MCF 10A (cell line): ENCODE measurements at regions not wholly inside any gene's neighbourhood (a gene's known extent, or its start where the extent isn't known, plus 50 kb on each side); places are given as distances from the start of the nearest gene placed in this dataset.

ENCODE experiments used
- BruUV-seq: library from RNA; stranded (reverse); fragments of 400-500 nt; replicated peaks from 2 replicates; lab custom pipeline; 2021; lab: Mats Ljungman, UMichigan
- CTCF ChIA-PET: fragments of 300-600 bp; sonication (Branson Sonifier 250); formaldehyde crosslinking; extraction: SDS; loops from one replicate; lab custom pipeline; 2021; ENCODE audit warnings: antibody characterized with exemption, inconsistent platforms; lab: Yijun Ruan, JAX
- POLR2A ChIA-PET: fragments of 300-600, 350-650 bp; sonication (Branson Sonifier 250); formaldehyde crosslinking; extraction: SDS; loops from one replicate; lab custom pipeline; 2020; ENCODE audit warnings: antibody characterized with exemption, inconsistent platforms; lab: Yijun Ruan, JAX
- DNase-seq: peaks from one replicate; pipeline ENCODE4 v3.0.0-alpha.2; 2018; ENCODE audit not compliant: unreplicated experiment
- H3K27ac Mint-ChIP-seq: one replicate; pipeline ENCODE4 v1.8.0; 2022; ENCODE audit warnings: mild to moderate bottlenecking, low read depth, mixed read lengths; ENCODE audit not compliant: unreplicated experiment
- H3K27me3 Mint-ChIP-seq: one replicate; pipeline ENCODE4 v1.8.0; 2022; ENCODE audit warnings: mixed read lengths; ENCODE audit not compliant: insufficient read depth, unreplicated experiment
- H3K36me3 Mint-ChIP-seq: one replicate; pipeline ENCODE4 v1.8.0; 2022; ENCODE audit warnings: mild to moderate bottlenecking, moderate library complexity, mixed read lengths; ENCODE audit not compliant: insufficient read depth, unreplicated experiment
- H3K4me1 Mint-ChIP-seq: one replicate; pipeline ENCODE4 v1.8.0; 2022; ENCODE audit warnings: mixed read lengths; ENCODE audit not compliant: insufficient read depth, unreplicated experiment
- H3K4me3 Mint-ChIP-seq: one replicate; pipeline ENCODE4 v1.8.0; 2022; ENCODE audit warnings: mild to moderate bottlenecking, moderate library complexity, mixed read lengths; ENCODE audit not compliant: unreplicated experiment
- H3K9me3 Mint-ChIP-seq: one replicate; pipeline ENCODE4 v1.8.0; 2022; ENCODE audit warnings: mixed read lengths; ENCODE audit not compliant: unreplicated experiment
- CTCF ChIP-seq: fragments of 200-600 bp; IDR thresholded peaks from one replicate; pipeline ENCODE4 v1.8.0; 2022; ENCODE audit warnings: antibody characterized with exemption, mild to moderate bottlenecking; ENCODE audit not compliant: unreplicated experiment
- intact Hi-C: fragments of 100-400 bp; cut with micrococcal nuclease; formaldehyde crosslinking; loops from 2 replicates; pipeline ENCODE4 v1.14.1; 2022

- no peak for TF ChIP-seq CTCF
- intact Hi-C loops: loop anchor here (1.0 kb wide), 1 partner anchor 493 kb away; the partner anchor contains the start of gene ARL4A
- no peaks in the 10 kb centered on the region for H3K27me3 Mint-ChIP-seq
- no TSS peak for BruUV-seq
- no peaks in the 10 kb centered on the region for H3K9me3 Mint-ChIP-seq
- ChIA-PET POLR2A (no interaction called here), CTCF (interaction anchor here (0.5 to 2.2 kb wide), 7 partner anchors 16 to 690 kb away, joined by 3 to 7 read pairs (median 5); no protein-coding TSS in a partner anchor)
- no peak overlapping the region for H3K27ac Mint-ChIP-seq
- H3K36me3 Mint-ChIP-seq: no peaks in the 10 kb centered on the region
- no peak for DNase-seq
- H3K4me3 Mint-ChIP-seq: no peak overlapping the region
- no peaks in the 10 kb centered on the region for H3K4me1 Mint-ChIP-seq
These were observed 492.5 kb downstream of the ARL4A start for GRCh38 chr7:13179775-13180523.

GRCh38 chr7:13181216-13181615 lies 493.8 kb downstream of the ARL4A start:
- no peaks in the 10 kb centered on the region for H3K4me1 Mint-ChIP-seq
- no peaks in the 10 kb centered on the region for H3K9me3 Mint-ChIP-seq
- no peaks in the 10 kb centered on the region for H3K27me3 Mint-ChIP-seq
- TF ChIP-seq CTCF: no peak
- no peaks in the 10 kb centered on the region for H3K36me3 Mint-ChIP-seq
- CTCF ChIA-PET: interaction anchor here (1.5 kb wide), 1 partner anchor 558 kb away, joined by 3 read pairs; no protein-coding TSS in a partner anchor
- intact Hi-C loops: no loop called here
- no TSS peak for BruUV-seq
- H3K4me3 Mint-ChIP-seq: no peak overlapping the region
- no peak overlapping the region for H3K27ac Mint-ChIP-seq
- DNase-seq: peak; percentile 28
- POLR2A ChIA-PET: no interaction called here

GRCh38 chr7:13185139-13185538 lies 497.7 kb downstream of the ARL4A start:
- ChIA-PET POLR2A (no interaction called here), CTCF (no interaction called here)
- Mint-ChIP-seq H3K9me3 (no peaks in the 10 kb centered on the region), H3K4me3 (no peak overlapping the region), H3K4me1 (no peaks in the 10 kb centered on the region), H3K36me3 (no peaks in the 10 kb centered on the region), H3K27me3 (no peaks in the 10 kb centered on the region), H3K27ac (no peak overlapping the region)
- no peak for DNase-seq
- TF ChIP-seq CTCF: no peak
- intact Hi-C loops: no loop called here
- BruUV-seq: no TSS peak

- no peak for TF ChIP-seq CTCF
- Mint-ChIP-seq H3K4me3 (no peak overlapping the region), H3K4me1 (no peaks in the 10 kb centered on the region), H3K27ac (no peak overlapping the region), H3K27me3 (no peaks in the 10 kb centered on the region), H3K36me3 (no peaks in the 10 kb centered on the region), H3K9me3 (no peaks in the 10 kb centered on the region)
- ChIA-PET POLR2A (interaction anchor here (0.7 kb wide), 1 partner anchor 32 kb away, joined by 3 read pairs; no protein-coding TSS in a partner anchor), CTCF (no interaction called here)
- no peak for DNase-seq
- no TSS peak for BruUV-seq
- intact Hi-C loops: no loop called here
These were observed 500.9 kb downstream of the ARL4A start for GRCh38 chr7:13188236-13188805.
